Natural killer cell (primary cell): ENCODE measurements at regions not wholly inside any gene's neighbourhood (a gene's known extent, or its start where the extent isn't known, plus 50 kb on each side); places are given as distances from the start of the nearest gene placed in this dataset.

Experiments
- ATAC-seq, 3 donors: fragments of 150-1000 bp in 2 of 3; fragments of 200-7000 bp in 1 of 3; cut with Tn5 transposase; 1 replicate in 1 of 3; 2 replicates in 2 of 3; pipeline ENCODE4 v1.10.0; 2021; ENCODE audit warnings: mild to moderate bottlenecking in 2 of 3, moderate library complexity in 2 of 3
- DNase-seq, 2 donors: peaks; one replicate each; pipeline versions ENCODE4 v3.0.0 to v3.0.0-alpha.2; 2013 to 2021; ENCODE audit warnings: mixed read lengths in 1 of 2
- H3K27ac ChIP-seq: one replicate; pipeline ENCODE4 v1.5.1; 2013; ENCODE audit warnings: mild to moderate bottlenecking, low read length
- H3K27me3 ChIP-seq: one replicate; pipeline ENCODE4 v1.6.1; 2013; ENCODE audit warnings: low read length; ENCODE audit not compliant: control insufficient read depth, insufficient read depth
- H3K36me3 ChIP-seq: one replicate; pipeline ENCODE4 v1.6.1; 2013; ENCODE audit warnings: low read length; ENCODE audit not compliant: control insufficient read depth, insufficient read depth
- H3K4me1 ChIP-seq: one replicate; pipeline ENCODE4 v1.6.1; 2013; ENCODE audit warnings: low read length; ENCODE audit not compliant: control insufficient read depth, insufficient read depth
- H3K4me3 ChIP-seq: one replicate; pipeline ENCODE4 v1.5.1; 2013; ENCODE audit warnings: low read length
- H3K9me3 ChIP-seq: one replicate; pipeline ENCODE4 v1.6.1; 2013; ENCODE audit warnings: low read length; ENCODE audit not compliant: control insufficient read depth, insufficient read depth
- H3K27ac Mint-ChIP-seq, 2 donors: one replicate each; pipeline ENCODE4 v1.8.0; 2022; ENCODE audit warnings: mild to moderate bottlenecking in 2 of 2, mixed read lengths in 2 of 2, moderate library complexity in 1 of 2
- H3K27me3 Mint-ChIP-seq, 2 donors: one replicate each; pipeline ENCODE4 v1.8.0; 2022; ENCODE audit warnings: low read depth in 2 of 2, mixed read lengths in 2 of 2
- H3K36me3 Mint-ChIP-seq: one replicate; pipeline ENCODE4 v1.8.0; 2022; ENCODE audit warnings: mixed read lengths
- H3K4me1 Mint-ChIP-seq, 2 donors: one replicate each; pipeline ENCODE4 v1.8.0; 2022; ENCODE audit warnings: mixed read lengths in 2 of 2
- H3K4me3 Mint-ChIP-seq: one replicate; pipeline ENCODE4 v1.8.0; 2022; ENCODE audit warnings: mild to moderate bottlenecking, moderate library complexity, mixed read lengths
- H3K9me3 Mint-ChIP-seq, 2 donors: one replicate each; pipeline ENCODE4 v1.8.0; 2022; ENCODE audit warnings: mixed read lengths in 2 of 2
- CTCF ChIP-seq: fragments of 200-600 bp; IDR thresholded peaks from one replicate; pipeline ENCODE4 v1.8.0; 2022; ENCODE audit warnings: antibody characterized with exemption
- WGBS: methylation state at CpG from one replicate; pipeline ENCODE4 v1.1.7; 2013; ENCODE audit warnings: missing lambda C conversion rate; ENCODE audit not compliant: insufficient coverage; 5-methylcytosine and 5-hydroxymethylcytosine counted together
- intact Hi-C: fragments of 100-400 bp; cut with micrococcal nuclease; formaldehyde crosslinking; loops from one replicate; pipeline ENCODE4 v1.14.2; 2022

GRCh38 chrX:128897621-128898020 is 625.7 kb downstream of the SMARCA1 start:
- no peak for ATAC-seq
- 100% methylated on average over 3 of the region's 3 CpGs for WGBS

GRCh38 chrX:128891554-128891953 is 631.7 kb downstream of the SMARCA1 start:
- H3K27me3 Mint-ChIP-seq, result peaks cover 0 to 2% of the 10 kb centered on the region in 2 donors
- intact Hi-C loops, result no loop called here
- Histone ChIP-seq H3K27ac (no peak overlapping the region), H3K4me3 (no peak overlapping the region), H3K9me3 (no peaks in the 10 kb centered on the region), H3K4me1 (no peaks in the 10 kb centered on the region), H3K36me3 (no peaks in the 10 kb centered on the region), H3K27me3 (no peaks in the 10 kb centered on the region)
- H3K4me3 Mint-ChIP-seq, result no peak overlapping the region
- TF ChIP-seq CTCF, result no peak
- no peak overlapping the region for H3K27ac Mint-ChIP-seq
- H3K9me3 Mint-ChIP-seq, result no peaks in the 10 kb centered on the region
- 73% methylated on average over 7 of the region's 7 CpGs for WGBS
- DNase-seq, result no peak
- no peaks in the 10 kb centered on the region for H3K4me1 Mint-ChIP-seq
- H3K36me3 Mint-ChIP-seq, result no peaks in the 10 kb centered on the region
- no peak for ATAC-seq

More at GRCh38 chrX:128897621-128898020, 625.7 kb downstream of the SMARCA1 start:
- Histone ChIP-seq H3K27me3 (no peaks in the 10 kb centered on the region), H3K4me1 (no peaks in the 10 kb centered on the region), H3K27ac (no peak overlapping the region), H3K9me3 (no peaks in the 10 kb centered on the region), H3K4me3 (no peak overlapping the region), H3K36me3 (no peaks in the 10 kb centered on the region)
- TF ChIP-seq CTCF, result no peak
- Mint-ChIP-seq H3K36me3 (no peaks in the 10 kb centered on the region), H3K4me1 (no peaks in the 10 kb centered on the region), H3K27ac (no peak overlapping the region), H3K9me3 (no peaks in the 10 kb centered on the region), H3K4me3 (no peak overlapping the region), H3K27me3 (no peaks in the 10 kb centered on the region)
- intact Hi-C loops, result no loop called here
- DNase-seq, result no peak

- intact Hi-C loops, result no loop called here
- Mint-ChIP-seq H3K4me1 (no peaks in the 10 kb centered on the region), H3K4me3 (no peak overlapping the region), H3K9me3 (peaks cover 0 to 3% of the 10 kb centered on the region in 2 donors), H3K27me3 (peaks cover 2 to 7% of the 10 kb centered on the region in 2 donors), H3K27ac (no peak overlapping the region), H3K36me3 (no peaks in the 10 kb centered on the region)
- no peak overlapping the region for H3K4me3 ChIP-seq
- no peaks in the 10 kb centered on the region for H3K9me3 ChIP-seq
- no peak for ATAC-seq
- no peaks in the 10 kb centered on the region for H3K4me1 ChIP-seq
- DNase-seq, result no peak
- WGBS, result 100% methylated on average over 1 of the region's 2 CpGs
- no peaks in the 10 kb centered on the region for H3K27me3 ChIP-seq
- no peaks in the 10 kb centered on the region for H3K36me3 ChIP-seq
- no peak for TF ChIP-seq CTCF
- H3K27ac ChIP-seq, result no peak overlapping the region
These were observed 638.9 kb downstream of the SMARCA1 start for GRCh38 chrX:128884430-128884829.

- ATAC-seq, result no peak
- no peak overlapping the region for H3K27ac Mint-ChIP-seq
- intact Hi-C loops, result no loop called here
These were observed 639.6 kb downstream of the SMARCA1 start for GRCh38 chrX:128883650-128884049.

More at GRCh38 chrX:128883650-128884049, 639.6 kb downstream of the SMARCA1 start:
- peaks cover 2 to 7% of the 10 kb centered on the region in 2 donors for H3K27me3 Mint-ChIP-seq
- no peaks in the 10 kb centered on the region for H3K4me1 ChIP-seq
- H3K27me3 ChIP-seq, result no peaks in the 10 kb centered on the region
- DNase-seq, result no peak
- no peaks in the 10 kb centered on the region for H3K4me1 Mint-ChIP-seq
- H3K36me3 Mint-ChIP-seq, result no peaks in the 10 kb centered on the region
- TF ChIP-seq CTCF, result no peak
- H3K36me3 ChIP-seq, result no peaks in the 10 kb centered on the region
- no peak overlapping the region for H3K4me3 Mint-ChIP-seq
- H3K4me3 ChIP-seq, result no peak overlapping the region
- no peaks in the 10 kb centered on the region for H3K9me3 ChIP-seq
- WGBS, result no CpG with 5 or more reads among the region's 3 CpGs
- H3K9me3 Mint-ChIP-seq, result peaks cover 0 to 3% of the 10 kb centered on the region in 2 donors
- no peak overlapping the region for H3K27ac ChIP-seq
